ENCODE measurements at regions not wholly inside any gene's neighbourhood (a gene's known extent, or its start where the extent isn't known, plus 50 kb on each side); places are given as distances from the start of the nearest gene placed in this dataset.
A peak's percentile ranks its signal among the peaks of the same experiment; 100 is the strongest.

GRCh38 chr11:33987975-33988580, 63.5 kb upstream of the CAPRIN1 start (continued):
- TF ChIP-seq SRSF3 (IDR thresholded peaks at IDR 0.05; ENCODE audit: insufficient read depth, low read length) (no peak), SRSF9 (IDR thresholded peaks at IDR 0.05; ENCODE audit: borderline replicate concordance, low read depth, low read length) (no peak), CC2D1A (IDR thresholded peaks at IDR 0.05) (peak; percentile 58; the same call in 1 of the 2 replicates), ESRRB (CRISPR knock-in tag; IDR thresholded peaks at IDR 0.05; ENCODE audit: borderline replicate concordance) (no peak), ZKSCAN3 (CRISPR knock-in tag; IDR thresholded peaks at IDR 0.05) (no peak), CBX1 (IDR thresholded peaks at IDR 0.05; ENCODE audit: low read depth) (no peak), SAFB (IDR thresholded peaks at IDR 0.05; ENCODE audit: borderline replicate concordance, low read depth, low read length) (no peak), PPARD (CRISPR knock-in tag; IDR thresholded peaks at IDR 0.05) (no peak), SNAPC5 (CRISPR knock-in tag; IDR thresholded peaks at IDR 0.05) (no peak), PTBP1 (IDR thresholded peaks at IDR 0.05; ENCODE audit: low read depth, low read length) (no peak), CBFA2T2 (conservative IDR thresholded peaks at IDR 0.05) (no peak), MTA1 (IDR thresholded peaks at IDR 0.05; ENCODE audit: borderline replicate concordance) (no peak), ZEB2 (IDR thresholded peaks at IDR 0.05) (no peak), KLF1 (tag; IDR thresholded peaks at IDR 0.05) (no peak), NBN (IDR thresholded peaks at IDR 0.05; ENCODE audit: low read depth) (no peak), MEF2A (IDR thresholded peaks at IDR 0.05; ENCODE audit: control insufficient read depth, low read depth, low read length) (no peak), MYBL2 (IDR thresholded peaks at IDR 0.05; ENCODE audit: low read depth) (no peak), MYBL2 (CRISPR knock-in tag; IDR thresholded peaks at IDR 0.05; ENCODE audit: borderline replicate concordance) (no peak), NFIC (IDR thresholded peaks at IDR 0.05) (peak; percentile 58)
- TF ChIP-seq, protein P1, sequence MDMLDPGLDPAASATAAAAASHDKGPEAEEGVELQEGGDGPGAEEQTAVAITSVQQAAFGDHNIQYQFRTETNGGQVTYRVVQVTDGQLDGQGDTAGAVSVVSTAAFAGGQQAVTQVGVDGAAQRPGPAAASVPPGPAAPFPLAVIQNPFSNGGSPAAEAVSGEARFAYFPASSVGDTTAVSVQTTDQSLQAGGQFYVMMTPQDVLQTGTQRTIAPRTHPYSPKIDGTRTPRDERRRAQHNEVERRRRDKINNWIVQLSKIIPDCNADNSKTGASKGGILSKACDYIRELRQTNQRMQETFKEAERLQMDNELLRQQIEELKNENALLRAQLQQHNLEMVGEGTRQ (CRISPR knock-in tag; IDR thresholded peaks at IDR 0.05), result no peak
- TF ChIP-seq, protein P2, sequence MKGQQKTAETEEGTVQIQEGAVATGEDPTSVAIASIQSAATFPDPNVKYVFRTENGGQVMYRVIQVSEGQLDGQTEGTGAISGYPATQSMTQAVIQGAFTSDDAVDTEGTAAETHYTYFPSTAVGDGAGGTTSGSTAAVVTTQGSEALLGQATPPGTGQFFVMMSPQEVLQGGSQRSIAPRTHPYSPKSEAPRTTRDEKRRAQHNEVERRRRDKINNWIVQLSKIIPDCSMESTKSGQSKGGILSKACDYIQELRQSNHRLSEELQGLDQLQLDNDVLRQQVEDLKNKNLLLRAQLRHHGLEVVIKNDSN (CRISPR knock-in tag; IDR thresholded peaks at IDR 0.05), result no peak
- TF ChIP-seq, protein P3, sequence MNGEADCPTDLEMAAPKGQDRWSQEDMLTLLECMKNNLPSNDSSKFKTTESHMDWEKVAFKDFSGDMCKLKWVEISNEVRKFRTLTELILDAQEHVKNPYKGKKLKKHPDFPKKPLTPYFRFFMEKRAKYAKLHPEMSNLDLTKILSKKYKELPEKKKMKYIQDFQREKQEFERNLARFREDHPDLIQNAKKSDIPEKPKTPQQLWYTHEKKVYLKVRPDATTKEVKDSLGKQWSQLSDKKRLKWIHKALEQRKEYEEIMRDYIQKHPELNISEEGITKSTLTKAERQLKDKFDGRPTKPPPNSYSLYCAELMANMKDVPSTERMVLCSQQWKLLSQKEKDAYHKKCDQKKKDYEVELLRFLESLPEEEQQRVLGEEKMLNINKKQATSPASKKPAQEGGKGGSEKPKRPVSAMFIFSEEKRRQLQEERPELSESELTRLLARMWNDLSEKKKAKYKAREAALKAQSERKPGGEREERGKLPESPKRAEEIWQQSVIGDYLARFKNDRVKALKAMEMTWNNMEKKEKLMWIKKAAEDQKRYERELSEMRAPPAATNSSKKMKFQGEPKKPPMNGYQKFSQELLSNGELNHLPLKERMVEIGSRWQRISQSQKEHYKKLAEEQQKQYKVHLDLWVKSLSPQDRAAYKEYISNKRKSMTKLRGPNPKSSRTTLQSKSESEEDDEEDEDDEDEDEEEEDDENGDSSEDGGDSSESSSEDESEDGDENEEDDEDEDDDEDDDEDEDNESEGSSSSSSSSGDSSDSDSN (IDR thresholded peaks at IDR 0.05; ENCODE audit: borderline replicate concordance in 1 of 2, low read depth in 2 of 2, low read length in 2 of 2), result no peak

Data from K562 (cell line).